KOPT-K1 (cell line): ENCODE measurements at regions not wholly inside any gene's neighbourhood (a gene's known extent, or its start where the extent isn't known, plus 50 kb on each side); places are given as distances from the start of the nearest gene placed in this dataset.

ENCODE experiments used
- H3K27ac ChIP-seq: fragments of 200-600 bp; sonication (generic); 2 replicates; pipeline ENCODE4 v1.5.1; 2016; ENCODE audit warnings: antibody characterized with exemption, mild to moderate bottlenecking, low read depth, low read length; ENCODE audit not compliant: poor library complexity, severe bottlenecking
- H3K36me3 ChIP-seq: fragments of 200-600 bp; sonication (generic); 2 replicates; pipeline ENCODE4 v1.5.1; 2017; ENCODE audit warnings: antibody characterized with exemption, mild to moderate bottlenecking, low read length, moderate library complexity; ENCODE audit not compliant: insufficient read depth
- H3K9me3 ChIP-seq: fragments of 200-600 bp; sonication (generic); 2 replicates; pipeline ENCODE4 v1.5.1; 2017; ENCODE audit warnings: antibody characterized with exemption, low read length, mild to moderate bottlenecking; ENCODE audit not compliant: insufficient read depth, poor library complexity, severe bottlenecking

- Histone ChIP-seq H3K9me3 (no peaks in the 10 kb centered on the region), H3K36me3 (no peaks in the 10 kb centered on the region), H3K27ac (no peak overlapping the region)
Observed at GRCh38 chr10:3943695-3944257, 158.8 kb upstream of the KLF6 start.

DNA sequence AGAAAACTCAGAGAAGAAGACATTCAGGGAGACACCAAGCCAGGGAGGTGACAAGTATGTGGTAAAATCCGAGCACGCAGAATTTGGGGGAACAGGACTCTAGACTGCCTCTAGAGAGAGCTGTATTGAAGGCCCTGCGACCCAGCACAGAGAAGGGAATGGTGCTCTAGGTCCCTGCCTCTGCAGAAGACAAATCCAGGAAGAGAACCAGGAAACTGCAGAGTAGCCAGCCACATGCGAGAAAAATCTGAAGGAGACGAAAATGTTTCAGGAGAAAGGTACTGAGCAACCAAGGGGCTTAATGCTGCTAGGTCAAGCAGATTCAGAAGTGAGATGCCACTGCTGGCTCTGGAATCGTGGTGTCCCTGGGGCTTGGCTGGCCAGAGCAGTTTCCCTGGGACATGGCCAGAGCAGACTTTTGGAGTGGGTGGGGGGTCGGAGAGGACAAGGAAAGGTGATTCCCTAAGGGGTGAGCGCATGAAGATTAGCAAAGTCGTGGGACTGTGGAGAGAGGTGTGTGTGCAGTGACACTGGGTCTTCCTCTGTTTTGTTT is 158.0 kb upstream of the KLF6 start:
- H3K9me3 ChIP-seq = no peaks in the 10 kb centered on the region
- H3K36me3 ChIP-seq = no peaks in the 10 kb centered on the region
- H3K27ac ChIP-seq = no peak overlapping the region

- no peak overlapping the region for H3K27ac ChIP-seq
Observed at GRCh38 chr10:3941676-3942075, 156.7 kb upstream of the KLF6 start.

GRCh38 chr10:3936422-3937040 is 151.5 kb upstream of the KLF6 start:
- H3K9me3 ChIP-seq = peaks cover 7% of the 10 kb centered on the region
- no peaks in the 10 kb centered on the region for H3K36me3 ChIP-seq
- H3K27ac ChIP-seq = no peak overlapping the region

More at GRCh38 chr10:3941676-3942075, 156.7 kb upstream of the KLF6 start:
- H3K9me3 ChIP-seq = peaks cover under 1% of the 10 kb centered on the region
- no peaks in the 10 kb centered on the region for H3K36me3 ChIP-seq

DNA sequence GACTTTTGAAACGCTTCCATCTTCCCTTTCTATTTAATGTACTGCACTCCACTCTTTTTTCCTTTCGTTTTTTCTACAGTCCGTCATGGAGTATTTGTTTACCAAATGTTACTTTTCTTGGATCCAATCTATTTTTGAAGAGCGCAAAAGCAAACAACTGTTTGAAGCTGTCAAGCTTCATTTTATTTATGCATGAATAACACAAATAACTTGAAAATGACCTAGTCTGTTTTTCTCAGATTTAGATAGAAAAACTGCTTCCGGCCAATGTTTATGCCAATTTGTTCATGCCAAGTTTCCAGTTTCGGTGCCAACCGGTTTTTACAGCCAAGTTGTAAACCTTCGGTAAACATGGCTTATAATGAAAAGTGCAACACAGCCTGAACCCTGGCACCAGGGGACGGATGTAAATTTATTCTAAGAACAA is 150.9 kb upstream of the KLF6 start:
- H3K36me3 ChIP-seq = no peaks in the 10 kb centered on the region
- peaks cover 7% of the 10 kb centered on the region for H3K9me3 ChIP-seq
- H3K27ac ChIP-seq = no peak overlapping the region

GRCh38 chr10:3935141-3935540 is 150.1 kb upstream of the KLF6 start:
- Histone ChIP-seq H3K36me3 (no peaks in the 10 kb centered on the region), H3K9me3 (peaks cover 7% of the 10 kb centered on the region), H3K27ac (no peak overlapping the region)

- Histone ChIP-seq H3K27ac (no peak overlapping the region), H3K9me3 (peaks cover 7% of the 10 kb centered on the region), H3K36me3 (no peaks in the 10 kb centered on the region)
Observed at GRCh38 chr10:3933733-3934132, 148.7 kb upstream of the KLF6 start.

DNA sequence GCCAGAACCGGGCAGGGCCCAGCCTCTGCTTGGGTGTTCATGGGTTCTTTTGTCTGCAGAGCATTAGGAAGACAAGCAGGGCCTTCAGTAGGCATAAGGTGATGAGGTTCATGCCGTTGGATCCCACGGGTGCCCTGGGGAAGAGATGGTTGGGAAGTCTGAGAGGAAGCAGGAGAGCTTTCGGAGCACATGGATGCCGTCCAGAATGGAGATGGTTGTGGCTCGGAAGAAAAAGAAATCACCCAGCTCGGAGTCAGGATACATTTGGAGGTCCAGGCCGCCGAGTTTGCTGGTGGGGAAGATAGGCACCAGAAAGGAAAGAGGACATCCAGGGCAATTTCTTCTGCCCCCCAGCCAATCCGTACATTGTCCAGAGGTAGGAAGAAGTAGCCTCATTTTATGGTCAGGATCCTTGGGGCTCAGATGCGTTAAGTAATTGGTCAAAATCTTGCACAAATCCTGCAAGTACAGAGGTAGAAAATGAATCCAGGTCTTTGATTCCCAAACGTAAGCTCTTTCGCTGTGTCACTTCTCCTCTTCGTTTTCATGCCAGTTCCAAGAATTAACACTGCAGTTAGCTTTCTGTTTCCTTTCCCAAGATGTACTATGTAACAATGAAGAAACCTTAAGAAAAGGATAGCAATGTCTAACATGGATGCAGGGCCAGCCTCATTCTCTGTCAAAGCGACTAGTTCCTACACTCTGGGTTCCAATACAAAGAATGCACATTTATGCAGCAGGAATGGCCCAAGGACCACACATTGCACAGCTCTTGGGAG is 147.8 kb upstream of the KLF6 start:
- H3K27ac ChIP-seq = no peak overlapping the region
- peaks cover 7% of the 10 kb centered on the region for H3K9me3 ChIP-seq
- no peaks in the 10 kb centered on the region for H3K36me3 ChIP-seq

- no peak overlapping the region for H3K27ac ChIP-seq
- H3K36me3 ChIP-seq = no peaks in the 10 kb centered on the region
- peaks cover 7% of the 10 kb centered on the region for H3K9me3 ChIP-seq
Observed at GRCh38 chr10:3931901-3932300, 146.9 kb upstream of the KLF6 start.

DNA sequence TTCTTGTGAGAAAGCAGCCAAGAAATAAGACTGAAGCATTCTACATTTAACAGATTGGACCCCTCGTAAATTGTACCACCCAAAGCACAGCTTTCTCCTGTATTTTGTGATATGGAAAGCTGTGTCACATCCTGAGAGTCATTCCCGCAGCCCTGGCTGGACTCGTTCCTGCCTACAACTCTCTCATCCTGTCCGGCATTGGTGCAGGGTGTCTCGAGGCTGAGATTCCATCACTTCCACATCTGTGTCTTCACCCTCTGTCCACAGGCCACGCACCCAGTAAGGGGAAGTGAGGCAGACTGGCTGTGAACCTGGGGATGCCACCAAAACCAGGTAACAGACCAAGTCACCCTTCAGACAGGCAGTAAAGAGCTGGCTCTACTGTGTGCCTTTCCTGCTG is 146.2 kb upstream of the KLF6 start:
- peaks cover 2% of the 10 kb centered on the region for H3K9me3 ChIP-seq
- no peak overlapping the region for H3K27ac ChIP-seq
- no peaks in the 10 kb centered on the region for H3K36me3 ChIP-seq

DNA sequence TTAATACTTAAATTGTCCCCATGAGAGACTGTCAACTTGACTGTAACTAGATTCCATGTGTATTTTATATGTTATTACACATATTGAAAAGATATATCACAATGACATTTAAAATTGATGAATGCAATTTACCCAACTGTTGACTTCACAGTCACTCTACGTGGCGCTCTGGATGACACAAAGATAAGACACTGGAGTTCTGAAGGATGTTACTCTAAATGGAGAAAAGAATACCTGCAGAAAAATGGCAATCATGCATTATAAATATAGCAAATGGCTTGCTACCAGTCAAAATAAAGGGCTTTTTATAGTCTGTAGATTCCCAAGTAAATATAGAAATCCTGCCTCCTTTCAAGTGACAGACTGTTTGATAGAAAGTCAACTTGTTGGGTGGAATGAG is 143.6 kb upstream of the KLF6 start:
- H3K27ac ChIP-seq = no peak overlapping the region
- H3K36me3 ChIP-seq = no peaks in the 10 kb centered on the region
- no peaks in the 10 kb centered on the region for H3K9me3 ChIP-seq

GRCh38 chr10:3928078-3928477 is 143.1 kb upstream of the KLF6 start:
- Histone ChIP-seq H3K27ac (no peak overlapping the region), H3K36me3 (no peaks in the 10 kb centered on the region), H3K9me3 (no peaks in the 10 kb centered on the region)

DNA sequence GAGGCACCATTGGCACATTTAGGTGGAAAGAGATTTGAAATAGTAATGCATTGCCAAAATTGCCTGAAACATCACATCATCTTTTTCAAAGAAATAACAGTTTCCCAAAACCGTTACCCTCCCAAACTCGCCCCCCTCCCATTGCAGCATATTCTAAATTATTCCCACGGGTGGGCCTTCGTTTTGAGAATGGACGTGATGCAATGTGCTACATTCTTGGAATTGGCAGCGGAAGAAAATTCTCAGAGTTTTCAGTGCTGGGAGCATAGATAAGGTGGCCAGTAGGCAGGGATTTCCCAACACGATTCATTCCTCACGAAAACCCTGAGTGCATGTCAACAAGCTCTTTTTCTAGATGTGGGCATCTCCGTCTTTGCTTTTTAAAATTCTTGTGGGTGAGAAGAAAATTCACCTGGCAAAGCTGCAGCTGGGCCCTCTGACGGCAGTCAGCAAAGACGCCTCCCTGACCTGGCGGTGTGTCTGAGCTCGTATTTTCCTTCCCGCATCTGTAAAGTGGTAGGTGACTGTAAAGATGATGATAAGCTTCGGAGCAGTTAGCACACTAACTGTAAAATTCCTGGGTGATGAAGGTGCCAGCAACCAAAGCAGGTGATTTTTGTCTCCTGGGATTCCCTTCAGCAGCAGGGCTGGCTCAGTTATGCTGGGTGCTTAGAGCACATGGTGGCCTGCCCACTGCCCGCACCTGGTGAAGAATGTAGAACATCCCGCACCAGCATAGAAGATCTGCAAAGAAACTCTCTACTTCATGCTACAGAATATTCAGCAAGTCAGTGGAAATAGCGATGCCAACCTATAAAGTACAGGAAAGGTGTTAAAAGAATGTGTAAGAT is 141.9 kb upstream of the KLF6 start:
- H3K9me3 ChIP-seq = no peaks in the 10 kb centered on the region
- H3K36me3 ChIP-seq = no peaks in the 10 kb centered on the region
- H3K27ac ChIP-seq = no peak overlapping the region

GRCh38 chr10:3926258-3926657 is 141.2 kb upstream of the KLF6 start:
- no peaks in the 10 kb centered on the region for H3K36me3 ChIP-seq
- no peaks in the 10 kb centered on the region for H3K9me3 ChIP-seq
- no peak overlapping the region for H3K27ac ChIP-seq

GRCh38 chr10:3925184-3925583 is 140.2 kb upstream of the KLF6 start:
- no peaks in the 10 kb centered on the region for H3K36me3 ChIP-seq
- H3K27ac ChIP-seq = no peak overlapping the region
- no peaks in the 10 kb centered on the region for H3K9me3 ChIP-seq
